ENCODE measurements at regions not wholly inside any gene's neighbourhood (a gene's known extent, or its start where the extent isn't known, plus 50 kb on each side); places are given as distances from the start of the nearest gene placed in this dataset.
"Not testable (repeated sequence)": the region's sequence is repeated elsewhere in the genome, so short reads cannot be mapped to it uniquely, and the experiment has no call there.

DNA sequence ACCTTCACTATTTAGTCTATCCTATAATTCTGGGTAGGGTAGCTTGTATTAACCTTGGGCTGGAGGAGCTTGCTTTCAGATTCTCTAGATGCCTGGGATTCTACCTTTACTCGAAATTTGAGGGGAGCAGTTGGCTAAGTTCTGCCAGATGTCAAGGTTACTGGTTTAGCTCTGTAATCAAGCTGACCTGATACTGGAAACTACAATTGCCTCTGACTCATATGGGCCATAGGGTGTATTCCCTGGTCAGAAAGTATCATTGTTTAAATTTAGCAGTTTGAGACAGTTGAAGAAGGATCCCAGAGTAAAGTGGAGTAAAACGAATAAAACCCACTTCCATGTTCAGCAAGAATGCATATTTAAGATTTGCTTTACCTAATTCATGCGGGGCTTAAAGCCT is 337.6 kb downstream of the SPIN4 start:
- Mint-ChIP-seq H3K27ac (ENCODE audit: low read depth) (no peak overlapping the region), H3K27me3 (no peaks in the 10 kb centered on the region), H3K9me3 (no peaks in the 10 kb centered on the region), H3K4me1 (no peaks in the 10 kb centered on the region), H3K4me3 (no peak overlapping the region), H3K36me3 (ENCODE audit: insufficient read depth) (no peaks in the 10 kb centered on the region)
- DNase-seq (ENCODE audit: low spot score in 2 of 2) = no peak
- ATAC-seq (replicated peaks; ENCODE audit: extremely low read depth, poor library complexity, severe bottlenecking) = no peak

- no peaks in the 10 kb centered on the region for H3K36me3 Mint-ChIP-seq (ENCODE audit: insufficient read depth)
- DNase-seq (ENCODE audit: low spot score in 2 of 2) (no peak), ATAC-seq (replicated peaks; ENCODE audit: extremely low read depth, poor library complexity, severe bottlenecking) (no peak)
- no peaks in the 10 kb centered on the region for H3K4me1 Mint-ChIP-seq
- no peak overlapping the region for H3K27ac Mint-ChIP-seq (ENCODE audit: low read depth)
- H3K9me3 Mint-ChIP-seq = no peaks in the 10 kb centered on the region
- no peak overlapping the region for H3K4me3 Mint-ChIP-seq
- no peaks in the 10 kb centered on the region for H3K27me3 Mint-ChIP-seq
These were observed 338.6 kb downstream of the SPIN4 start for GRCh38 chrX:63012574-63012973.

DNA sequence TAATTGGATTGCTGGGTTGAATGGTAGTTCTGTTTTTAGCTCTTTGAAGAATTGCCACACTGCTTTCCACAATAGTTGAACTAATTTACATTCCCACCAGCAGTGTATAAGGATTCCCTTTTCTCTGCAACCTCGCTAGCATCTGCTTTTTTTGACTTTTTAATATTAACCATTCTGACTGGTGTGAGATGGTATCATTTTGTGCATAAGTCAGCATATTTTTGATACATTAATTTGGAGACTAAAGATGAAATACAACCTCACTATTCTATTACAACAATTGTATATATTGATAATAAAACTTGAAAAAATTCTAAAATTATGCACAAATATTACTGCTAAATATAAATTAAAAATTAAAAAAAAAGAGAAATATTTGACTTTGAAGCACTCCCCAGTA is 350.9 kb downstream of the SPIN4 start:
- DNase-seq (ENCODE audit: low spot score in 2 of 2); H3K27ac Mint-ChIP-seq (ENCODE audit: low read depth); H3K27me3 Mint-ChIP-seq; H3K4me3 Mint-ChIP-seq; H3K4me1 Mint-ChIP-seq; ATAC-seq (replicated peaks; ENCODE audit: extremely low read depth, poor library complexity, severe bottlenecking); H3K36me3 Mint-ChIP-seq (ENCODE audit: insufficient read depth); H3K9me3 Mint-ChIP-seq: not testable (repeated sequence)

Measured in central memory CD8-positive, alpha-beta T cell (primary cell).